Hepatic stellate cell (primary cell): ENCODE measurements at regions not wholly inside any gene's neighbourhood (a gene's known extent, or its start where the extent isn't known, plus 50 kb on each side); places are given as distances from the start of the nearest gene placed in this dataset.
"Not testable (repeated sequence)": the region's sequence is repeated elsewhere in the genome, so short reads cannot be mapped to it uniquely, and the experiment has no call there.

ENCODE experiments used
- DNase-seq: peaks from one replicate; pipeline ENCODE4 v3.0.0; 2011; ENCODE audit warnings: low spot score

GRCh38 chr11:96782632-96783031 lies 392.8 kb downstream of the JRKL start:
- DNase-seq, result no peak

GRCh38 chr11:96783311-96783710 lies 393.5 kb downstream of the JRKL start:
- no peak for DNase-seq

GRCh38 chr11:96785073-96785472 lies 395.3 kb downstream of the JRKL start:
- DNase-seq, result no peak

GRCh38 chr11:96794152-96794551 lies 404.3 kb downstream of the JRKL start:
- DNase-seq, result no peak

- DNase-seq, result no peak
Observed at GRCh38 chr11:96798445-96798844, 408.6 kb downstream of the JRKL start.

- DNase-seq, result no peak
Observed at GRCh38 chr11:96815236-96815635, 425.4 kb downstream of the JRKL start.

GRCh38 chr11:96817482-96818399 lies 427.9 kb downstream of the JRKL start:
- no peak for DNase-seq

- DNase-seq, result no peak
Observed at GRCh38 chr11:96827164-96827563, 437.4 kb downstream of the JRKL start.

- DNase-seq, result no peak
Observed at GRCh38 chr11:96841792-96842191, 452.0 kb downstream of the JRKL start.

- DNase-seq, result no peak
Observed at GRCh38 chr11:96842731-96843130, 452.9 kb downstream of the JRKL start.

- no peak for DNase-seq
Observed at GRCh38 chr11:96854425-96854824, 464.6 kb downstream of the JRKL start.

GRCh38 chr11:96861722-96862121 lies 471.9 kb downstream of the JRKL start:
- DNase-seq, result not testable (repeated sequence)

- no peak for DNase-seq
Observed at GRCh38 chr11:96863520-96863919, 473.7 kb downstream of the JRKL start.

- no peak for DNase-seq
Observed at GRCh38 chr11:96865020-96865419, 475.2 kb downstream of the JRKL start.

GRCh38 chr11:96869207-96869606 lies 479.4 kb downstream of the JRKL start:
- DNase-seq, result no peak

- DNase-seq, result no peak
Observed at GRCh38 chr11:96875712-96876111, 485.9 kb downstream of the JRKL start.

GRCh38 chr11:96878299-96879051 lies 488.7 kb downstream of the JRKL start:
- no peak for DNase-seq

GRCh38 chr11:96882622-96883021 lies 492.8 kb downstream of the JRKL start:
- DNase-seq, result not testable (repeated sequence)

GRCh38 chr11:96885405-96885804 lies 495.6 kb downstream of the JRKL start:
- DNase-seq, result no peak

GRCh38 chr11:96885912-96886311 lies 496.1 kb downstream of the JRKL start:
- DNase-seq, result no peak

- no peak for DNase-seq
Observed at GRCh38 chr11:96893988-96894387, 504.2 kb downstream of the JRKL start.

- no peak for DNase-seq
Observed at GRCh38 chr11:96894587-96894986, 504.8 kb downstream of the JRKL start.

GRCh38 chr11:96899971-96900370 lies 510.2 kb downstream of the JRKL start:
- no peak for DNase-seq
